ENCODE measurements at regions not wholly inside any gene's neighbourhood (a gene's known extent, or its start where the extent isn't known, plus 50 kb on each side); places are given as distances from the start of the nearest gene placed in this dataset.
"Not testable (repeated sequence)": the region's sequence is repeated elsewhere in the genome, so short reads cannot be mapped to it uniquely, and the experiment has no call there.

DNA sequence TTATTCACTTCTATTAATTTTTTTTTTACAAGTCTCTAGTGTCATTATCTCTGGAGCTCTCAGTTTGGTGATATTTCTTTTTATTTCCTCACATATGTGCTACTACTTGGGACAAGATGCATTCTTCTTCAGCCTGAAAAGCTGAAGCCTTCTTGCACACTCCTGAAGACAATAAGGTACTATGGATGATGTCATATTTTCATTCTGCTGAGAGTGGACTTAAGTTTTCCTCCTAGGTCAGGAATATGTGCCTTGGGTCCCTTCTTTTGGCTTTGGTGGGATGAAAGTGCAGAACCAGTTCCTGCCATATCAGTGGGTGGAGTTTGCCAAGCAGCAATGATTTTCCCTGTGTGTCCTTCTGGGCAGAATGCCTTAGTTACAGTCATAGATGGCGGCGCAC, 188.7 kb upstream of the EYA4 start:
- DNase-seq (ENCODE audit: low spot score) = no peak

DNA sequence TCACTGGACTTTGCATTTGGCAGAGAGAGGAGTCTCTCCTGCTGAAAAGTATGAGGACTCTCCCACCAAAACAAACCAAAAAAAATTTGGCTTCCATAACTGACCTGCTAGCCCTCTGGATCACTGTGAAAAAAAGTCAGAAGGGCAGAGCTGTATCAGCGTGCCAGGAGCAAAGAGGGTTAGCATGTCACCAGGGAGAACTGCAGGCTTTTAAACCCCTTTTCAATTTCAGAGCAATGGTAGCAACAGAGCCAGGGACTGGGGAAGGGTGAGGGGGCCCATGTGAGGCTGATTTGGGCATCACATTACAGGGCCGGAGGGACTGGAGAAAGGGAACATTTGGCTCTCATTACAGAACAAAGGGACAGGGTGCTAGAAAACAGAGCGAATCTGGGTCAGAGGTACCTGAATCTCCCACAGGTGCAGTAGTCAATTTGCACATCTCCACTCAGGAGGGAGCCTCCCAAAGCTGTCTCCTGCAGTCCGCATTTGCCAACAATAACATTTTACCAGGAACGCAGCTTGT, 185.7 kb upstream of the EYA4 start:
- peak; percentile 41 for DNase-seq (ENCODE audit: low spot score)

DNA sequence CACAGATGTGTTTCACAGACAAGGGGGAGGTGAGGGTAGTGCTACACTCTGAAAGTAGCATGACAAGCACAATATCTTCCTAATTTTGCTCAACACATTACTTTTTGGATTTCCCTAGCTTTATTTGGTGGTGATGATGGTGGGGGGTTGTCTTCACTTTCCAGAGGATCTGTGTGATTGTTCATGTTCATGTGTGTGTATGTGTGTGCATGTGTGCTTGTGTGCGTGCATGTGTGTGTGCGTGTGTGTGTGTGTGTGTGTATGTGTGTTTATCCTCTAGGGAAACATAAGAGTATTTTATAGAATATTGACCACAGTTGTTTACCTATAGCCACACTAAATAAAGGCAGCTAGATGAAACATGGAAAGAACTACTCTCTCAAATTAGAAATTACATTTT, 183.8 kb upstream of the EYA4 start:
- no peak for DNase-seq (ENCODE audit: low spot score)

GRCh38 chr6:133062077-133062476, 179.1 kb upstream of the EYA4 start:
- no peak for DNase-seq (ENCODE audit: low spot score)

GRCh38 chr6:133062696-133063306, 178.4 kb upstream of the EYA4 start:
- DNase-seq (ENCODE audit: low spot score) = no peak

DNA sequence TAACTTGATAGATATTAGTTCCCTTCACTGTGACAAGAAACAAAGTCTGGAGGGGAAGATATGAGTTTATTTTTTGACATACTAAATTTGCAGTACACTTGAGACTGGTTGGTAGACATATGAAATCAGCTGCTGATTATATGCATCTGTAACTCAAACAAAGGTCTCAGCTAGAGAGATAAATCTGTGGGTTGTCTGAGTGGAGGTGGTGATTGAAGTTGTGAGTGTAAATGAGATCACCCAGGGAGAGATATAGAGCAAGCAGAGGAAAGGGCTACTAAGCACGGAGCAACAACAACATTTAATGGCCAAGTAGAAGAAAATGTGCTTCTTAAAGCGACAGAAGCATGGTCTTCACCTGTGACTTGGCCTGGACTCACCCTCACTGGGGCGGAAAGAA, 173.2 kb upstream of the EYA4 start:
- no peak for DNase-seq (ENCODE audit: low spot score)

- no peak for DNase-seq (ENCODE audit: low spot score)
Observed at GRCh38 chr6:133070410-133071043, 170.6 kb upstream of the EYA4 start.

DNA sequence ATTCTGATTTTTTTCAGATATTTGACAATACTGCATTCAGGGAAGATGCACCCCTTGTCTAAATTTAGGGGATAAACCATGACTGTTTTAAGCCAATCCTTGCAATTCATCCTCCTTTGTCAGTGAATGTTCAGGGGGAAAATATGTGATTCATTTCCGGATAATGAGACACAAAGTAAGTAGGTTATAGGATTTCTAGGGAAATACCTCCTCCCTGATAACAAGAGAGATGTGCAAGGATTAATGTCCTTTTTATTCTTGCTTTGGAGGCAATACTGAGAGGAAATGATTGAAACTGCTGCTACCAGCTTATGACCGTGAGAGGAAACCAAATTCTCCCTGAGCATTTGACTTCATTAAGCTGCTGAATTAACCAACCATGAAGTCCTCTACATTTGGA, 161.3 kb upstream of the EYA4 start:
- no peak for DNase-seq (ENCODE audit: low spot score)

DNA sequence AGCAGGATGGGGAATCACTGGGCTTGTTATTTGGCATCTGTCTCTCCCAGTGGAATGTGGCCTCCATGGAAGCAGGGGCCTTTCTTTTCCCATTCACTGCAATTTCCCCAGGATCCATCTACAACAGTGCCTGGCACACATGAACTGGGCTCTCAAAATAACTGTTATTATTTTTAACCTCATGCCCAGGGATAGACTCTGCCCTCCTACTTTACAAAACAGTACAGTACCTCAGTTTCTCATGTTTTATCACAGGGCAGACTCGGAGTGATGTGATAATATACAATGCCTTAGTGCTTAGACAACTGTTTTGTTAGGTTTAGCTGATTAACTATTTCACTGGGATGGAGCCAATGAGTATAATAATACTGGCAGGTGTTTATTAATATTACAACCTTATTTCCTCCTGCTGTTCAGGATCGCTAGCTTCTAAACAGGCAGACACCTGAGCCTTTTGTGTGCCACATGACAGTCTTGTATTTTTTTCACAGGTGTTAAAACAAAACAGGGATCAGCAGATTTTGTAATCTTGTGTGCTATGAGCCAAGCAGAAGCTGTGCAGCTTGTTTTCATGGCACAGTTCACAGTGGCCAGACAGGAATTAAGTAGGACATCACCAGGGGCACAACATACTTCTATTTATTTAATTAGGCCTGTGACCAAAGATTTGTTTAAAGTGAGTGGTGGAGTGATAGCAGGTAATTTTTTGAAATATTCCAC, 157.7 kb upstream of the EYA4 start:
- DNase-seq (ENCODE audit: low spot score) = no peak

GRCh38 chr6:133085471-133085870, 155.7 kb upstream of the EYA4 start:
- DNase-seq (ENCODE audit: low spot score) = no peak

GRCh38 chr6:133085896-133086295, 155.3 kb upstream of the EYA4 start:
- DNase-seq (ENCODE audit: low spot score) = no peak

- no peak for DNase-seq (ENCODE audit: low spot score)
Observed at GRCh38 chr6:133088931-133089695, 152.0 kb upstream of the EYA4 start.

DNA sequence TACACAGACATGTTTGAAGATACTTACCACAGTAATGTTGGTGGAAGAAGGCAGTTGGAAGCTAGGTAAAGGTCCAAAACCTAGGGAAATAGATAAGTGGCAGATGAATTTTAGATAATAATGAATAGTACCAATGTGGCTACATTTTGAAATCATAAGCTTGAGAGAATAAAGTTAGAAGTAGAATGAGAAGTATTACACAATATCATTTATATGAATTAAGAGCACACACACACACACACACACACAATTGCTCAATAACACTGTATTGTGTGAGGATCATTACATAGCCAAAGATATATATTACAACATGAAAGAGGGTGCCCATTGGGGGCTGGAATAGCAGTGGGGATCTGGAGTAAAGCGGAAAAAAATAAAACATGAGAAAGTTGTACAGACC, 149.0 kb upstream of the EYA4 start:
- DNase-seq (ENCODE audit: low spot score) = no peak

DNA sequence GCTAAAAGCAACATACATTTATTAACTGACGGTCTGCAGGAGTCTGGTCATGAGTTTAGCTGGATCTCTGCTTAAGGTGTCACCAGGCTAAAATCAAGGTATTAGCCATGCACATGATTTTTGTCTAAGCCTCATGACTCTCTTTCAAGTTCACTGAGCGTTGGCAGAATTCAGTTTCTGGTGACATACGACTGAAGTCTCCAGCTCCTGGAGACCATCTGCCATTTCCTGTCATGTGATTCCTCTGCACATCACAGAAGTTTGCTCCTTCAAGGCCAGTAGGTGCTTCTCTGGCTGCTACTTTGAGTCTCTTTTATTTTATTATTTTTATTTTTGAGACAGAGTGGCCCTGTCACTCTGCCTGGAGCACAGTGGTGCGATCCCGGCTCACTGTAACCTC, 148.4 kb upstream of the EYA4 start:
- DNase-seq (ENCODE audit: low spot score) = no peak

DNA sequence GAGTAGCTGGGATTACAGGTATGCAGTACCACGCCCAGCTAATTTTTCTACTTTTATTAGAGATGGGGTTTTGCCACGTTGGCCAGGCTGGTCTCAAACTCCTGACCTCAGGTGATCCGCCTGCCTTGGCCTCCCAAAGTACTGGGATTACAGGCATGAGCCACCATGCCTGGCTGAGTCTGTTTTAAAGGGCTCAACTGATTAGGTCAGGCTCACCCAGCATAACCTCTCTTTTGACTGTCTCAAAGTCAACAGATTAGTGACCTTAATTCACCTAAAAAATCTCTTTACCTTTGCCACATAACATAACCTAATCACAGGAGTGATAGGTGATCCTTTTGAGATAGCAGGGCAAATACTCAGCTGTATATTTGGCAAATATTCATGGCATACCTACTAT, 147.9 kb upstream of the EYA4 start:
- not testable (repeated sequence) for DNase-seq (ENCODE audit: low spot score)

- DNase-seq (ENCODE audit: low spot score) = no peak
Observed at GRCh38 chr6:133093956-133094355, 147.2 kb upstream of the EYA4 start.

DNA sequence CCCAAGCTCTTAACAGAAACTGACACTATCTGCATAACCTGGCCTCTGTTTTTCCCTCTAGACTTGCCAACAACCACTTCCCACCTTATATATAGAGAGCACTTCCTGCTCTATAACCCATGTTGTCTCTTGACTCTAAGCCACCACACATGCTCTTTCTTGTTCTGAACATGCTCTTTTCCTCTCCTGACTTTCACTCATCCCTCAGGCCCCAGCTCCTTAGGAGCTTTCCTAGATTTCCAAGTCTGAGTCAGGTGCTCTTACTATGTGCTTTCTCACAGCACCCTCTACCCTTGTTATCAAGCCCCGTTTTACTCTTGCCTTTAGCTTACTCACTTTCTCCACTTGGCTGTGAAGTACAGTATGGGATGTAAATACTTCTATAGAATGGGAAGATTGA, 143.9 kb upstream of the EYA4 start:
- DNase-seq (ENCODE audit: low spot score) = no peak

DNA sequence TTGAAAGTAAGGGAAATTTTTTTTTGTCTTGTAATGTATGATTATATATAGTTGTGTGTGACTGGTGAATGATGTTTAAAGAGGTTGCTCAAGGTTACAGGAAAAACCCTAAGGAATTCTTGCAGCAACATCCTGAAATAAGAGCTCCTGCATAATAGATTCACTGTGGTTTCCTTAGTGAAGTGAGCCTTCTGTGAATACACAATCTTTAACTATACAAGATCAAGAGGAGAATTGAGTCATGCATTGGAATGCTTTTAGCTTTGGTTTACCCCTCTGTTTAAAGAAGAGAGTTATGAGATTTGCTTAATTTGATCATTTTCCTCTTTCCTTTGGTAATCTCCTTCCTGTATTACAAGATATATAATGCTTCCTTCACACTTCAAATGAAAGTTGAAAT, 141.6 kb upstream of the EYA4 start:
- no peak for DNase-seq (ENCODE audit: low spot score)

GRCh38 chr6:133100865-133101264, 140.3 kb upstream of the EYA4 start:
- DNase-seq (ENCODE audit: low spot score) = no peak

DNA sequence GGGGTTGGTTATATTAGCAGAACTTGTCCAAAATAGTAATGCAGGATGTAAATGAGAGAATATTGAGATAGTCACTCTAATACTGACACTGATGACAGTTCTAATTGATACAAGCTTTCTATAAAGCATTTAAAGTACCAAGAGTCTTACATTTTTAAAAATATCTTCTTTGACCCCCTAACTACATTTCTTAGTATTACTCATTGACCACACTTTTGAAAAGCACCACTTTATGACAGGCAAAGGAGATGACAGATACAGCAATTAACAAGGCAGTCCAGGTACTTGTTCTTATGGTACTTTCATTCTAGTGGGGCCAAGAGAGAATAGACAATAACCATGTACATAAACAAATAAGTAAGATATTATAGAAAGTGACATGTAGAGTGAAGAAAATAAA, 139.4 kb upstream of the EYA4 start:
- no peak for DNase-seq (ENCODE audit: low spot score)

- no peak for DNase-seq (ENCODE audit: low spot score)
Observed at GRCh38 chr6:133106934-133107333, 134.2 kb upstream of the EYA4 start.

DNA sequence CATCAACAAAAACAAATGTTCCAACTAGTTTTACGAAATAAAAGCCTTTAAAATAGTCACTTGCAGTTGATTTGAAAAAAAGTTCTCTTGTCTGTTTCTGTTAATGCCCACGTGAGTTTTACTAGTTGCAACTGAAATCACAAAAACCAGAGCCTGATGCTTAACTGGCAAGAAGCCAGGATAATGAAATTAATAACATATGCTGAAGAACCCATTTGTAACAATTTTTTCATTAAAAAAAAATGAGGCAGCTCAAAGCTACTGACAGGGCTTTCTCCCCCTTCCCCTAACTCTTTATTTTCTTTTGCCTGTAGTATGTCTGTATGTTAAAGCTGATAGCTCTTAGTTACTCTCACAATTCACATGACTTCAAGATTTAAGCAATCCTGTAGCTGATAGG, 132.7 kb upstream of the EYA4 start:
- no peak for DNase-seq (ENCODE audit: low spot score)

DNA sequence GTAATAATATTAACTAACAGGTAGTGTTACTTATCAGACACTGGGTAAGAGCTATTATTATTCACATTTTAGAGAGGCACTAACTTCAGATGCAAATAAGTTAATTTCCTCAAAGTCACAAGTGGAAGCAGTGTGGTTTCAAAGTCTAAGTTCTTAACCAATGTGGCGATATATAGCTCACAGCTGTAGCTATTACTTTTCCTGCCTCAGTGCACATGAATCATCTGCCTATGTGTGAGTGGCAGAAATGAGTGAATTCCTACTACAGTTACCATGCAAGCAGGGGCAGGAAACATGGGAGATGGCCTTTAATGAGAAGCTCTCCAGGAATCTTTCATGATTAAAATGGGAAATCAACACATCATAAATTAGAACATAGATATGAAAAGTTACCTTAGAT, 126.2 kb upstream of the EYA4 start:
- no peak for DNase-seq (ENCODE audit: low spot score)

Measured in iPS-NIHi11 (cell line).